ENCODE measurements at regions not wholly inside any gene's neighbourhood (a gene's known extent, or its start where the extent isn't known, plus 50 kb on each side); places are given as distances from the start of the nearest gene placed in this dataset.

- TF ChIP-seq POLR2A (IDR thresholded peaks at IDR 0.05), result no peak
- TF ChIP-seq POLR2AphosphoS5 (IDR thresholded peaks at IDR 0.05), result no peak
- TF ChIP-seq EP300 (IDR thresholded peaks at IDR 0.05), result no peak
- no peak for TF ChIP-seq CTCF (IDR thresholded peaks at IDR 0.05)
- WGBS, result 74% methylated on average over 3 of the region's 3 CpGs
Measured at GRCh38 chr1:56355918-56356317, 223.4 kb downstream of the PLPP3 start.

GRCh38 chr1:56355422-56355821, 223.9 kb downstream of the PLPP3 start:
- H3K27me3 ChIP-seq, result no peaks in the 10 kb centered on the region
- no peak overlapping the region for H3K4me3 ChIP-seq
- no peaks in the 10 kb centered on the region for H3K4me1 ChIP-seq
- no peak for DNase-seq (ENCODE audit: low spot score in 2 of 2)
- no peak overlapping the region for H3K27ac ChIP-seq
- no peaks in the 10 kb centered on the region for H3K36me3 ChIP-seq
- TF ChIP-seq POLR2A (IDR thresholded peaks at IDR 0.05), result no peak
- TF ChIP-seq EP300 (IDR thresholded peaks at IDR 0.05), result no peak
- TF ChIP-seq POLR2AphosphoS5 (IDR thresholded peaks at IDR 0.05), result no peak
- no peak for TF ChIP-seq CTCF (IDR thresholded peaks at IDR 0.05)
- no peaks in the 10 kb centered on the region for H3K9me3 ChIP-seq
- WGBS, result 78% methylated on average over 1 of the region's 1 CpG

More at GRCh38 chr1:56355918-56356317, 223.4 kb downstream of the PLPP3 start:
- H3K4me3 ChIP-seq, result no peak overlapping the region
- no peaks in the 10 kb centered on the region for H3K4me1 ChIP-seq
- H3K36me3 ChIP-seq, result no peaks in the 10 kb centered on the region
- no peaks in the 10 kb centered on the region for H3K9me3 ChIP-seq
- H3K27ac ChIP-seq, result no peak overlapping the region
- no peak for DNase-seq (ENCODE audit: low spot score in 2 of 2)
- H3K27me3 ChIP-seq, result no peaks in the 10 kb centered on the region

- no peaks in the 10 kb centered on the region for H3K36me3 ChIP-seq
- no peak overlapping the region for H3K27ac ChIP-seq
- H3K4me3 ChIP-seq, result no peak overlapping the region
- TF ChIP-seq CTCF (IDR thresholded peaks at IDR 0.05), result no peak
- no peak for TF ChIP-seq EP300 (IDR thresholded peaks at IDR 0.05)
- no peak for TF ChIP-seq POLR2AphosphoS5 (IDR thresholded peaks at IDR 0.05)
- TF ChIP-seq POLR2A (IDR thresholded peaks at IDR 0.05), result no peak
- H3K27me3 ChIP-seq, result no peaks in the 10 kb centered on the region
- no peaks in the 10 kb centered on the region for H3K4me1 ChIP-seq
- H3K9me3 ChIP-seq, result no peaks in the 10 kb centered on the region
- DNase-seq (ENCODE audit: low spot score in 2 of 2), result no peak
Measured at GRCh38 chr1:56345831-56346230, 233.5 kb downstream of the PLPP3 start.

GRCh38 chr1:56340977-56341376, 238.4 kb downstream of the PLPP3 start:
- H3K27ac ChIP-seq, result no peak overlapping the region
- no peaks in the 10 kb centered on the region for H3K9me3 ChIP-seq
- no peak for DNase-seq (ENCODE audit: low spot score in 2 of 2)
- no peak overlapping the region for H3K4me3 ChIP-seq
- TF ChIP-seq POLR2A (IDR thresholded peaks at IDR 0.05), result no peak
- TF ChIP-seq CTCF (IDR thresholded peaks at IDR 0.05), result no peak
- TF ChIP-seq EP300 (IDR thresholded peaks at IDR 0.05), result no peak
- TF ChIP-seq POLR2AphosphoS5 (IDR thresholded peaks at IDR 0.05), result no peak
- H3K36me3 ChIP-seq, result no peaks in the 10 kb centered on the region
- H3K4me1 ChIP-seq, result no peaks in the 10 kb centered on the region
- no peaks in the 10 kb centered on the region for H3K27me3 ChIP-seq

GRCh38 chr1:56339786-56340465, 239.4 kb downstream of the PLPP3 start:
- TF ChIP-seq CTCF (IDR thresholded peaks at IDR 0.05), result no peak
- no peak for TF ChIP-seq EP300 (IDR thresholded peaks at IDR 0.05)
- TF ChIP-seq POLR2AphosphoS5 (IDR thresholded peaks at IDR 0.05), result no peak
- no peak for TF ChIP-seq POLR2A (IDR thresholded peaks at IDR 0.05)

More at GRCh38 chr1:56339786-56340465, 239.4 kb downstream of the PLPP3 start:
- H3K27me3 ChIP-seq, result no peaks in the 10 kb centered on the region
- 88% methylated on average over 5 of the region's 6 CpGs for WGBS
- H3K4me3 ChIP-seq, result no peak overlapping the region
- H3K36me3 ChIP-seq, result no peaks in the 10 kb centered on the region
- H3K27ac ChIP-seq, result no peak overlapping the region
- DNase-seq (ENCODE audit: low spot score in 2 of 2), result no peak
- no peaks in the 10 kb centered on the region for H3K4me1 ChIP-seq
- H3K9me3 ChIP-seq, result no peaks in the 10 kb centered on the region

Data from suprapubic skin (tissue), 4 donors.